GM18868 (cell line): ENCODE measurements at regions not wholly inside any gene's neighbourhood (a gene's known extent, or its start where the extent isn't known, plus 50 kb on each side); places are given as distances from the start of the nearest gene placed in this dataset.

Experiments used
- ATAC-seq: cut with Tn5 transposase; IDR thresholded peaks from one replicate; pipeline ENCODE4 v1.9.1; 2021; ENCODE audit warnings: mild to moderate bottlenecking, moderate library complexity; ENCODE audit not compliant: unreplicated experiment

GRCh38 chr11:11789735-11790369 is 51.9 kb upstream of the USP47 start:
- ATAC-seq = no peak

- ATAC-seq = no peak
Measured at GRCh38 chr11:11788063-11788710, 53.6 kb upstream of the USP47 start.

GRCh38 chr11:11787305-11788062 is 54.3 kb upstream of the USP47 start:
- ATAC-seq = peak; percentile 52

- ATAC-seq = no peak
Measured at GRCh38 chr11:11786771-11787170, 55.0 kb upstream of the USP47 start.

GRCh38 chr11:11786234-11786633 is 55.5 kb upstream of the USP47 start:
- no peak for ATAC-seq

GRCh38 chr11:11782532-11783110 is 59.2 kb upstream of the USP47 start:
- no peak for ATAC-seq

- no peak for ATAC-seq
Measured at GRCh38 chr11:11780858-11781257, 60.9 kb upstream of the USP47 start.

- no peak for ATAC-seq
Measured at GRCh38 chr11:11779975-11780374, 61.8 kb upstream of the USP47 start.

GRCh38 chr11:11777897-11778296 is 63.9 kb upstream of the USP47 start:
- no peak for ATAC-seq

GRCh38 chr11:11776714-11777113 is 65.1 kb upstream of the USP47 start:
- no peak for ATAC-seq

GRCh38 chr11:11774928-11775327 is 66.8 kb upstream of the USP47 start:
- ATAC-seq = no peak

GRCh38 chr11:11772865-11773515 is 68.8 kb upstream of the USP47 start:
- ATAC-seq = no peak

- no peak for ATAC-seq
Measured at GRCh38 chr11:11770921-11771486, 70.8 kb upstream of the USP47 start.

- no peak for ATAC-seq
Measured at GRCh38 chr11:11770296-11770695, 71.5 kb upstream of the USP47 start.

GRCh38 chr11:11769782-11770181 is 72.0 kb upstream of the USP47 start:
- no peak for ATAC-seq

- no peak for ATAC-seq
Measured at GRCh38 chr11:11769362-11769761, 72.4 kb upstream of the USP47 start.

- no peak for ATAC-seq
Measured at GRCh38 chr11:11764423-11764803, 77.4 kb upstream of the USP47 start.

- no peak for ATAC-seq
Measured at GRCh38 chr11:11763796-11764422, 77.9 kb upstream of the USP47 start.

- ATAC-seq = no peak
Measured at GRCh38 chr11:11760838-11761237, 80.9 kb upstream of the USP47 start.

- ATAC-seq = no peak
Measured at GRCh38 chr11:11758603-11759196, 83.1 kb upstream of the USP47 start.
